ENCODE measurements at regions not wholly inside any gene's neighbourhood (a gene's known extent, or its start where the extent isn't known, plus 50 kb on each side); places are given as distances from the start of the nearest gene placed in this dataset.

- DNase-seq: no peak
These were observed 862.6 kb upstream of the MAN1A1 start for GRCh38 chr6:120211955-120212792.

GRCh38 chr6:120202878-120203277 lies 853.3 kb upstream of the MAN1A1 start:
- DNase-seq: no peak

- no peak for DNase-seq
These were observed 851.3 kb upstream of the MAN1A1 start for GRCh38 chr6:120200853-120201252.

GRCh38 chr6:120198033-120198432 lies 848.5 kb upstream of the MAN1A1 start:
- DNase-seq: no peak

GRCh38 chr6:120186080-120186479 lies 836.5 kb upstream of the MAN1A1 start:
- DNase-seq: no peak

- DNase-seq: no peak
These were observed 823.7 kb upstream of the MAN1A1 start for GRCh38 chr6:120173250-120173649.

GRCh38 chr6:120164531-120164930 lies 815.0 kb upstream of the MAN1A1 start:
- no peak for DNase-seq

- DNase-seq: no peak
These were observed 808.3 kb upstream of the MAN1A1 start for GRCh38 chr6:120157873-120158272.

GRCh38 chr6:120147071-120147871 lies 797.7 kb upstream of the MAN1A1 start:
- no peak for DNase-seq

- DNase-seq: no peak
These were observed 792.0 kb upstream of the MAN1A1 start for GRCh38 chr6:120141601-120142000.

GRCh38 chr6:120137492-120137891 lies 787.9 kb upstream of the MAN1A1 start:
- no peak for DNase-seq

GRCh38 chr6:120129228-120129627 lies 779.7 kb upstream of the MAN1A1 start:
- no peak for DNase-seq

GRCh38 chr6:120122401-120122800 lies 772.8 kb upstream of the MAN1A1 start:
- DNase-seq: no peak

- no peak for DNase-seq
These were observed 766.8 kb upstream of the MAN1A1 start for GRCh38 chr6:120116343-120116742.

- DNase-seq: no peak
These were observed 763.4 kb upstream of the MAN1A1 start for GRCh38 chr6:120112980-120113379.

- no peak for DNase-seq
These were observed 761.4 kb upstream of the MAN1A1 start for GRCh38 chr6:120111001-120111400.

- DNase-seq: no peak
These were observed 758.7 kb upstream of the MAN1A1 start for GRCh38 chr6:120108061-120108795.

GRCh38 chr6:120103618-120104017 lies 754.1 kb upstream of the MAN1A1 start:
- DNase-seq: no peak

- DNase-seq: no peak
These were observed 747.2 kb upstream of the MAN1A1 start for GRCh38 chr6:120096696-120097260.

GRCh38 chr6:120083186-120083585 lies 733.6 kb upstream of the MAN1A1 start:
- DNase-seq: no peak

GRCh38 chr6:120077489-120077888 lies 727.9 kb upstream of the MAN1A1 start:
- DNase-seq: no peak

GRCh38 chr6:120058410-120058809 lies 708.8 kb upstream of the MAN1A1 start:
- DNase-seq: no peak

GRCh38 chr6:120056085-120056484 lies 706.5 kb upstream of the MAN1A1 start:
- no peak for DNase-seq

Measured in bone marrow (tissue), 2 donors.